GM19395 (cell line): ENCODE measurements at regions not wholly inside any gene's neighbourhood (a gene's known extent, or its start where the extent isn't known, plus 50 kb on each side); places are given as distances from the start of the nearest gene placed in this dataset.

ENCODE experiments used
- ATAC-seq: cut with Tn5 transposase; IDR thresholded peaks from one replicate; pipeline ENCODE4 v1.9.1; 2021; ENCODE audit warnings: mild to moderate bottlenecking, moderate library complexity; ENCODE audit not compliant: unreplicated experiment

DNA sequence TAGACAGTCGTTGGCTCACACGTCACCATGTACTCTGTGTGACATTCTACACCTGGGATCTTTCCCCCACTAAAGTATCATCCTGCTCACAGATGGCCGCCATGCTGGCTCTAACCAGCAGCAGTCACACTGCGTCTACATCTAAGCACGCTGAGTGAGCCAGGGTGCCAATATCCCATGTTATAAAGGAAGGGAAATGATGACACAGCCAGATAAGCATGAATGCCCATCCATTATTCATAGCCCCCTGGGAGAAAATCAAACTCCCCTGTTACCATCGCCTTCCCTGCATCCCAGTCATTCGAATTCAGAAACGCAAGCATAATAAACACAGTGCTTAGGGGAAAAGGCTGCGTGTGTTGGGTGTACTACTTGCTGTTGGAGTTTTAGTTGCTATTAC is 698.2 kb upstream of the AUTS2 start:
- ATAC-seq: no peak

DNA sequence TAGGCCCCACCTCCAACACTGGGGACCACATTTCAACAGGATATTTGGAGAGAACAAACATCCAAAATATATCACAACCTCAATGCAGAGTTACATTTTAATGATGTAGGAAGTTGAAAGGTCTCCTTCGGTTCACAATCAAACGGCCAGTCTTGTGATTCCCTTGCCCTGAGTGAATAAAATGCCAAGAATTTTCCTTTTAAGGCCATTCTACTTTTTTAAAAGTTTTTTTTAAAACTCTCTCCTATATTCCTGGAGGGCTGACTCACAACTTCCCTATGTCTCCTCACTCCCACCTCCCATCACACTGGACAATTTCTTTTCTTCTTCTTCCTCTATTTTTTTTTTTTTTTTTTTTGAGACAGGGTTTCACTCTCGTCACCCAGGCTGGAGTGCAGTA is 693.6 kb upstream of the AUTS2 start:
- no peak for ATAC-seq

GRCh38 chr7:68911754-68912153 is 686.5 kb upstream of the AUTS2 start:
- ATAC-seq: no peak

- ATAC-seq: no peak
Measured at GRCh38 chr7:68914006-68914405, 684.3 kb upstream of the AUTS2 start.

- ATAC-seq: no peak
Measured at GRCh38 chr7:68917041-68917651, 681.1 kb upstream of the AUTS2 start.

DNA sequence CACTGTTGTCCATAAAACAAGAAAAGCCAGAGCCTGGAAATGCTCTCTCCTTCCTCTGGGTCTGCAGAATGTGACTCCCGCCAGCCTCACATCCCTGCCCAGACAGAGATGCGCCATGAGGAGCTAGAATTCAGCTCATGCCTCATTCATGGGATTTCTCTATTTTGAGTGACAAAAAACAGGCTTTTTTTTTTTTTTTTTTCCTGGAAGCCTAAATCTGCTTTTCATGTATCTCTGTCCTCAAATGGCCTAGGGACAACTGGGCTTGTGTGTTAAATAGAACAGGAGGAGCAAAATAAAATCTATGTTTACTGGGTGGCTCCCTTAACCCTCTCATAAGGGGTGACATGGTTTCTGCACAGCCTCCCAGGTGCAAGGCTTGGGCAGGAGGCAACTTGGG is 679.7 kb upstream of the AUTS2 start:
- no peak for ATAC-seq

DNA sequence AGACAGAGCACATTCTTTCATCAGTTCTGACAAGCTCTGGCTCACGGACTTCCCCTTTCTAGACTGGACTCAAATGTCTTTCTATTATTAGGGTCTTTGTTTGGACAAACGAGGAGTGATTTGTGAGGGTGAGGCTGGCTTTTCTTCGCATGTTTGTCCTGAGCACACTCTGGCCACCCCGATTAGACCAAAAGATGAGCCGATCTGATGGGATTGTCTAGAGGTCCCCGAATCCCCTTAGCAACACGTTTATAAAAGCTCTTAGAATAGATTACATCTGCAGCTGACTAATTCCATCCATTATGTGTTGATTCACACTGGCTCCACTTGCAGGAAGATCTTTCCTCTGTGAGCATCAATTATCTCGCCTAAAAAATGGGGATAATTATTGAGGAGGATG is 675.4 kb upstream of the AUTS2 start:
- no peak for ATAC-seq

GRCh38 chr7:68925241-68925640 is 673.0 kb upstream of the AUTS2 start:
- ATAC-seq: no peak

DNA sequence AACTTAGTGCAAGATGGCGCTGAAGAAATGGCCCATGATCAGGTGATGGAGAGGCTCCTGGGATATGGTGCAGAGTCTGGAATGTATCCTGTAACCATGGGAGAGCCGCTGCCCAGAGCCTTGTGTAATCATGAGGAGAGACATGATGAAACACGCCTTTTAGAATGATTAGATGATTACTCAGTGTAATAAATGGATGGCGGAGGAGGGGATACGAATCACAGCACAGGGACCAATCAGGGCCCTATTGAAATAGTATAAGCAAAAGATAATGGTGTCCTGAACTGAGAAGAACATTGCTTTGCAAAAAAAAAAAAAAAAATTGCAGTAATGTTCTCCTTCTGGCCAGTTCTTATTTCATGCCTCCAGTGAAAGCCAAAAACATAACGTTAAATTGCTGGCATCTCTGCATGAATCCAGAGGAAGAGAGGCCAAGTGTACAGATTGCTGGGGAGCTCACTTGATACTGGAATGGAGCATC is 668.5 kb upstream of the AUTS2 start:
- ATAC-seq: no peak

DNA sequence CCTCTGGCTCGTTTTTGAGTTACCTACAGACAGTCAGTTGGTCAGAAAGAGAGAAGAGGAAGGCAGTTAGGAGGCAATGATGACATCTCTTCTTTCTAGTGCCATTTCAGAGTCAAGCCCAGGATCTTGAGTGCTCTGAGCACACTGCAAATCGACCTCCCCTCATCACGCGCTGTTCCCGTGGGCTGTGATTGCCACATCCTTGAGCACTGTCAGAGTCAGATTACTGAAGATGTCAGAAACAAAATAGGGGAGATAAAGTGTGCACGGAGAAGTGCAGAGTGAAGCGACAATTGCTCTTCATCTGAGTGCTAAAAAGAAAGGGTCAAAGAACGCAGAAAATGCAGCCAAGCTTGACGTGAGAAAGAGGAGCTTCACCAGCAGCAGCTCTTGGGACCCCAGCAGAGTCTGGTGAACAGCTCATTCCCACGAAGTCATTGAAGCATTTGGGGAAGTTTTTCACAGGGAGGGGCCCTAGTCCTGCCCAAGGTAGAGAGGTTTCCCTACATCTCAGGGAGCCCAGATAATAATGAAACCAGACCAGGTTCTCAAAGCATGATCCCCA is 661.7 kb upstream of the AUTS2 start:
- no peak for ATAC-seq

- no peak for ATAC-seq
Measured at GRCh38 chr7:68938151-68938550, 660.1 kb upstream of the AUTS2 start.

DNA sequence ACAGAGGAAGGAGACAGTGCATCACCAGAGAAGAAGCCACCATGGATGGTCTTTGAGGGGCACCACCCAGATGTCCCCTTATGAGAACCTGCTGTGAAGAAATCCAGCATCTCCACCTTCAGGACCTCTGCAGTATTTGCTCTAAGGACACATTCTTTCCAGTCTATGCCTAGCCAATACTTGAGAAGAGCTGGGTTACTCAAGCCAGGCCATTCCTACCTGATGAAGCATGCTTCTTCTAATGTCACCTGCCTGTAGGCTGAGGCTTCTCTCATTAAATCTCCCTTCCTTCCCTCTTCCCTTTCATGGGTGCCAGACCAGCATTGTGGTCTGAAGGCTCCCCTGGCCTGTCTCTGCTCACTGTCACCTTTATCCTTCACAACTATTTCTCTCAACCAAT is 654.5 kb upstream of the AUTS2 start:
- ATAC-seq: no peak

GRCh38 chr7:68955656-68956055 is 642.6 kb upstream of the AUTS2 start:
- ATAC-seq: no peak

DNA sequence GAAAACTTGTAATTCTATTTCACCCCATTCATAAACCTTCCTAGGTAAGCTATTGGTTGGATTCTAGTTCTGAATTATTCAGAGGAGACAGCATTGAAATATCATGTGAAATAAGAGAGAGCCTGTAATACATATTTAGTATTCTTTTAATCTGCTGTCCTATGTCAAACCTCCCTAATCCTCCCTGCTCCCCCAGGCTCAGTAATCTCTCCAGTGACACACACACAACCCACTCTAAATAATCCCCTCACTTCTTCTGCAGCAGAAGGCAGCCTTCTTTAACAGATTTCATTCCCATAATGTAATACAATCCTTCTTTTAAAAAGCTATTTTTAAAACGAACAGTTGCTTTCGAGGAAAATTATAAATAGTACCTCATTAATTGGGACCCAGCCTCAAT is 639.7 kb upstream of the AUTS2 start:
- no peak for ATAC-seq

- no peak for ATAC-seq
Measured at GRCh38 chr7:68963552-68963951, 634.7 kb upstream of the AUTS2 start.

GRCh38 chr7:68964060-68964459 is 634.2 kb upstream of the AUTS2 start:
- no peak for ATAC-seq

GRCh38 chr7:68965351-68965750 is 632.9 kb upstream of the AUTS2 start:
- ATAC-seq: no peak

- no peak for ATAC-seq
Measured at GRCh38 chr7:68967598-68967997, 630.7 kb upstream of the AUTS2 start.

DNA sequence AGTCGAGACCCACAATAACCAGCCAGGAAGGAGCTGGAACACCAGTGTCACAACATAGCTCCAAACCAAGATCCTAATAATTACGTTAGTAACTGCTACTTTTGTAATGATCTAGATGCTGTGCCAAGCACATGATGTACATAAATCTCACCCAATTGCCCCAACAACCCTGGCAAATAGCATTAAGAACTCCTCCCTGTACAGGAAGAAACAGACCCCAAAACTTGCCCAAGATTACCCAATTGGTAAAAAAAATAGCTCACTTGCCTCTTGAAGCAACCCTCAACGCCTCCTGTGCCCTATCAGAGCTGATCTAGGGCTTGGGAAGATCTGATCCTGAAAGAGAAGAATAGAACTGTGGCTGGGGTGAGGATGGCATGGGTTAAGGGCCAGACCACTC is 628.7 kb upstream of the AUTS2 start:
- no peak for ATAC-seq

GRCh38 chr7:68971634-68972340 is 626.5 kb upstream of the AUTS2 start:
- ATAC-seq: no peak

DNA sequence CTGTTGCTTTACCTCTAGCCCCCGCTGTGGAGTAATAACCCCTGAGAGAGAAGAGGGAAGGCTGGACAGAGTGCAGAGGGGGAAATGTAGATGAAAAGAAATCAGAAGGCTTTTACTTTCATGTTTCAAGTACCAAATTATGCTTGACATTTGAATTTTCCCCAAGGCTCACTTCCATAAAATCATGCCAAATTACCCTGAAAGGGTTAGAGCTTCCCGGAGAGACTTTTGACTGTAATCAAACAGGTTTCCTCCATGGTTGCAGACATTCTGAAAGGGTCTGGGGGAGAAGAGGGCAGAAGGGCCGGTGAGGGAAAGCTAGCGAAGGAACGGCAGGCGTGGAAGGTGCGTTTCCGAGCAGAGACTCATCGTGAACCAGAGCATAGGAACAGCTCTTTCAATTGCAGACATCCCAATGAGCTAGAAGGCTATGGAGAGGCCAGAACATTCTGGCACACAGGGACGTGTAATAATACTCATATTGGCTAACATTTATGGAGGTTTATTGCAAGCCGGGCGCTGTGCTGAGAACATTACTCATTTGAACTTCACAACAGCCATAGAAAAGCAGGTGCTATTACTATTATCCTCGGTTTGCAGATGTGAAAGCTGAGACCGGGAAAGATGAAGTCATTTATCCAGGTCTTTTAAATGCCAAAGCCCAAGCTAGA is 620.8 kb upstream of the AUTS2 start:
- no peak for ATAC-seq

GRCh38 chr7:68978710-68979109 is 619.6 kb upstream of the AUTS2 start:
- ATAC-seq: no peak
